ENCODE measurements at regions not wholly inside any gene's neighbourhood (a gene's known extent, or its start where the extent isn't known, plus 50 kb on each side); places are given as distances from the start of the nearest gene placed in this dataset.

DNA sequence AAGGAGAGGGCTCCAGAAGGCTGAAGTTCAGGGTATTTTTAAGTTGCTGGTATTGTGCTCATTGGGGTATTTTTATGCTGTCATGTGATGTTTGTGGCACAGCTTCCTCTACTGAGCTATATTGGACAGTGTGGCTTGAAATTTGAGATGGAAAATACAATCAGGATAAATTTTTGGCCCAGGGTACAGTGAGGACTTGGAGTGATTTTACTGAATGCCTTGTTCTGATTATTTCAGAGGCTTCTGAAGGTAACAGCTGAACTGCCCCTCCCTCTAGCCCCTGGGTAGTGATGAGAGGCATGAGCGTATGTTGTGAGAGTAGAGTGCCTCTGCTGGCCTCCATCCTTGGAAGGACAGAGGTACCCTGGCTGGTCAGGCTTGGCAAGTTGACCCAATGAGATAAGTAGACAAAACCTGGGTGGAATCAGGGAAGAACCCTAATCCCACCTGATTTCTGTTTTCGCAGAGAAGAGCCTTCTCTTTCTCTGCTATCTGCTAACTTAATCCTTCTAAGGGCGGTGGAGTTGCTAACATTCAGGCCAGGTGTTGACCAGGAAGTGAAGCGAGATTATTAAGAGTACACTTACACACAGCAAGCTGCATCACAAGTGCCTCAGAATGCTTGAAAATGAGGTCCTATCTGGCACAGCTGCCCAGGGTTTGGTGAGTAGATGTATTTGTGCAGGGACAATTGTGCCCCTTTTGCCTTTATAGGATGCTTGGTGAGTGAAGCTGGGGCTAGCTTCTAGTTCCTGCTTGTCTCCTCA lies 98.1 kb upstream of the CLSTN2 start:
- TF ChIP-seq, protein P1, sequence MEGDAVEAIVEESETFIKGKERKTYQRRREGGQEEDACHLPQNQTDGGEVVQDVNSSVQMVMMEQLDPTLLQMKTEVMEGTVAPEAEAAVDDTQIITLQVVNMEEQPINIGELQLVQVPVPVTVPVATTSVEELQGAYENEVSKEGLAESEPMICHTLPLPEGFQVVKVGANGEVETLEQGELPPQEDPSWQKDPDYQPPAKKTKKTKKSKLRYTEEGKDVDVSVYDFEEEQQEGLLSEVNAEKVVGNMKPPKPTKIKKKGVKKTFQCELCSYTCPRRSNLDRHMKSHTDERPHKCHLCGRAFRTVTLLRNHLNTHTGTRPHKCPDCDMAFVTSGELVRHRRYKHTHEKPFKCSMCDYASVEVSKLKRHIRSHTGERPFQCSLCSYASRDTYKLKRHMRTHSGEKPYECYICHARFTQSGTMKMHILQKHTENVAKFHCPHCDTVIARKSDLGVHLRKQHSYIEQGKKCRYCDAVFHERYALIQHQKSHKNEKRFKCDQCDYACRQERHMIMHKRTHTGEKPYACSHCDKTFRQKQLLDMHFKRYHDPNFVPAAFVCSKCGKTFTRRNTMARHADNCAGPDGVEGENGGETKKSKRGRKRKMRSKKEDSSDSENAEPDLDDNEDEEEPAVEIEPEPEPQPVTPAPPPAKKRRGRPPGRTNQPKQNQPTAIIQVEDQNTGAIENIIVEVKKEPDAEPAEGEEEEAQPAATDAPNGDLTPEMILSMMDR (IDR thresholded peaks at IDR 0.05; ENCODE audit: extremely low read depth, missing control alignments), result no peak
- no peak for DNase-seq (ENCODE audit: low spot score)

DNA sequence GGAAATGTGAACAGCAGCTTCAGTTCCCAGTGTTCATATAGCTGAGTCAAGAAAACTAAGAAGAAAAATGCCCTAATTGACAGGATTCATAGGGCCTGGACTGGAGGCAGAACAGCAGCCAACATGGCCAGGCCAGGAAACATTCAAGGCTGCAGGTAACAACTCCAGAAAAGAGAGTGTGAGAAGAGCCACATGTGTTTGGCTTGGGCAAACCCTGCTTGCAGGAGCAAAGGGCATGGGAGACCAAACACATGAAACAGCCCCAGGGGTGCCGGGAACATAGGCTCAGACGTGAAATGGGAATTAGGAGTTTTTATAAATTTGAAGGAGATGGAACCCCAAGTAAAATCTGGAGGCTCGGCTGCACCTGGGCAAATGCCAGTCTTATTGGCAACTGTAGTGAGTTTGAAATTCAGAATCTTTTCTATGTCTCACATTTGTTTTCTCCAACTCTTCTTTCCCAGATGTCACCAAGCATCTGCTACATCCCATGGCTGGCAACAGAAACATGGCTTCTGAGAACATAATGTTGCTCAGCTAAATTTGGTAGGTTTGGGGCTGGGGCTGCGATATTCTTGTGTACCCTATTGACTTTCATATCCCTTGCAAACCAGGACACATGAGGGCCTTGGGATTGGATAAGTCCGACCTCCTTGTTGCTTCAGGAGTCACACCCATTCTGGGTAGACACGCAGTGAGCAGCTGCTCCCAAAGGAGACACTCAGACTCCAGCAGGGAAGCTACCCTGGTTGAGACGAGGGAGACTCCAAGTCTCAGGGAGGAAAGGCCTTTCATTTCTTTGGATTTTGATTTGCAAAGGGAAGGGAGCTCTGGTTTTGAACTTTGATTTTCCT lies 98.9 kb upstream of the CLSTN2 start:
- DNase-seq (ENCODE audit: low spot score), result no peak
- TF ChIP-seq, protein P1 (IDR thresholded peaks at IDR 0.05; ENCODE audit: extremely low read depth, missing control alignments), result no peak

DNA sequence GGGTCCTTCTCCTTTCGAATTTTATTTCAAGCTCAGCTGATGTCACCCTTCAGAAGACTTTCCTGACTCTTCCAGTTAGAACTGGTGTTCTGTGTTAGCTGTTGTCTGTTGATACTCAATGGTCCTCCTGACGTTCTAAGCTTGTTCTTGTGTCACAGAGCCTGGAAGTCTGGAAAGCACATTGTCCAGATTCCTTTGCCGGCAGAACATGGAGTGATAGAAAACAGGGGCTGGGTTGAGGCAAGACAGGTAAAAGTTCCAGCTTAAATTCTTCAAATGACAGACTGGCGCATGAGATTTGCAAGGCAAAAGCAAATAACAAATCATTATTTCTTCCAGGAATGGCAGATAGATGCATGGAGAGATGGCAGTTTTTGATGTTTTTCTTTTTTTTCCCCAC lies 102.0 kb upstream of the CLSTN2 start:
- DNase-seq (ENCODE audit: low spot score), result no peak
- TF ChIP-seq, protein P1 (IDR thresholded peaks at IDR 0.05; ENCODE audit: extremely low read depth, missing control alignments), result no peak

DNA sequence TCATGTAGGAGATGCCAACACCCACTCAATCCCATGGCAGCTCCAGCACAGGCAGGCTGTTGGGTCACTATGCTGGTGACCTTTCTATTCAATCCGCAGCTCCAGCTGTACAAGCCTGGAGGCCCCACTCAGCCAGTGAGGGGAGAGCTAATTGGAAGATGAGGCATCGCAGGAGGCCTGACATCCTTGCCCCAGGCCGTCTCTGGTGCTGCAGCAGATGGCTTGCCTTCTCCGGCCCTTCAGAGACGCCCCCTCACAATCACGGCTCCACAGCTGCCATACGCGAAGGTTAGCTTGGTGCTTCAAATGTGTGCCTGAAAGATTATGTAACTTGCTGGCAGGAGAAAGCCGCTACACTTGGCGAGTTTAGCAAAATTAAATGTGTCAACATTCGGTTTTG lies 104.2 kb upstream of the CLSTN2 start:
- no peak for DNase-seq (ENCODE audit: low spot score)
- TF ChIP-seq, protein P1 (IDR thresholded peaks at IDR 0.05; ENCODE audit: extremely low read depth, missing control alignments), result no peak

DNA sequence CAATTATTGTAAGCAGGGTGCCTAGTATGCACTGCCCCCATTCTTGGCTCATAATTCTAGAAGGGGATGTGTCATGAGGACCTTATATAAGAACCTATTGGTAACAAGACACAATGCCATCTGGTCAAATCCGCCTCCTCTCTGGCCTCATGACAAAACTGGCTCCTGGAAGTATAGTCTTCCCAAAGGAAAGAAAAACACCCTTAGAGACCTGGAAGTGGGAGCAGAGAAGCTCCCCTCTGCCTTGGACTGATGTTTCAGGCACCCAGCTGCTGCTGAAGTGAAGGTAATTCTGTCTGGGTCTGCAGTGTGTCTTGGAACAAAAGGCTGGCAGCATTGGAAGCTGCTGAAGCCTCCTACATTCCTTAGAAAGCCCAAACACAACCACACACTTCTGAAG lies 107.2 kb upstream of the CLSTN2 start:
- TF ChIP-seq, protein P1 (IDR thresholded peaks at IDR 0.05; ENCODE audit: extremely low read depth, missing control alignments), result no peak
- DNase-seq (ENCODE audit: low spot score), result no peak

DNA sequence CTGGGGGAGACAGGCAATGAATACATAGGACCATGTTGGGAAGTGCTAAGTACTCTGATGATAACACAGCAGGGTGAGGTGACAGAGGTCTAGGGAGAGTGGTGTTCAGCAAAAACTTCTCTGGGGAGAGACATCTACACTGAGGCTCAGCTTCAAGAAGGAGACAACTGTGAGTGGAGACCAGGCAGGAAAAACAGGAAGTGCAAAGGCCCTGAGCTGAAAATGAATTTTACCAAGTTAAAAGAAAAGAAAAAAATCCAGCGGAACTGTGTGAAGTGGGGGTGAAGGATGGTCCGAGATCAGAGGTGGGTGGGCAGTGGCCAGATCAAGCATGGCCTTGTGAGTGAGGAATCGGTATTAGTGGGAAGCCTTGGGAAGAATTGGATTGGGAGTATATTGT lies 110.1 kb upstream of the CLSTN2 start:
- TF ChIP-seq, protein P1 (IDR thresholded peaks at IDR 0.05; ENCODE audit: extremely low read depth, missing control alignments), result no peak

DNA sequence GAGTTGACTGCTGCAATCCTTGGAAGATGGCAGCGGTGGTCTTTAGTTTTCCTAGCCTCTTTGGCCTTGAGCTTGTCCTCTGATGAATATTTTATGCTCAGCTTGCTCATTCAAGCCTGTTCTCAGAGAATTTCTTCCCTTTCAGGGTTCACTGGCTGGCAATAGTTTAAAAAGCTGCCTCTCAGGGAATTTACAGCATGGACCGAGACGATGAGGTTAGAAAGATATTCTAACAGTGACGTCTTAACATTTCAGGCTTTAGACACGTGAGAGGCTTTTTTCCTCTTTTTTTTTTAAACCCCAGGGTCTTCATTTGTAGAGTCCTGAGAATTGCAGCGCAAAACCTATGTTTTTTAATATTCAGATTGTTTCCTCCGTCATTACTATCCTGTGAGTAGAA lies 120.3 kb upstream of the CLSTN2 start:
- TF ChIP-seq, protein P1 (IDR thresholded peaks at IDR 0.05; ENCODE audit: extremely low read depth, missing control alignments), result no peak

More for the DNA sequence above, 110.1 kb upstream of the CLSTN2 start:
- no peak for DNase-seq (ENCODE audit: low spot score)

More for the DNA sequence above, 120.3 kb upstream of the CLSTN2 start:
- no peak for DNase-seq (ENCODE audit: low spot score)

Data from GM20000 (cell line).